PC-3 (cell line): ENCODE measurements at regions not wholly inside any gene's neighbourhood (a gene's known extent, or its start where the extent isn't known, plus 50 kb on each side); places are given as distances from the start of the nearest gene placed in this dataset.

Experiments
- ATAC-seq: fragments of 200-7000 bp; cut with Tn5 transposase; 2 replicates; pipeline ENCODE4 v1.9.1; 2020; ENCODE audit warnings: mild to moderate bottlenecking, moderate library complexity
- BruUV-seq: library from RNA; stranded (reverse); fragments of 400-500 nt; replicated peaks from 2 replicates; lab custom pipeline; 2021; lab: Mats Ljungman, UMichigan
- CTCF ChIA-PET: fragments of 300-600 bp; sonication (Branson Sonifier 250); formaldehyde crosslinking; loops from one replicate; lab custom pipeline; 2022; ENCODE audit warnings: antibody characterized with exemption; lab: Charles Lee
- POLR2A ChIA-PET: fragments of 300-600 bp; sonication (Branson Sonifier 250); formaldehyde crosslinking; loops from one replicate; lab custom pipeline; 2022; ENCODE audit warnings: antibody characterized with exemption; ENCODE audit not compliant: unreplicated experiment; lab: Charles Lee
- DNase-seq: peaks from one replicate; pipeline ENCODE4 v3.0.0-alpha.2; 2015
- H2AFZ ChIP-seq: fragments of 300-600 bp; sonication (generic); 2 replicates; pipeline ENCODE4 v1.6.0; 2016; ENCODE audit warnings: antibody characterized with exemption, low read length
- H3F3A ChIP-seq: fragments of 300-600 bp; sonication (generic); one replicate; pipeline ENCODE4 v1.6.0; 2017; ENCODE audit warnings: antibody characterized with exemption, low read length, control low read depth, mild to moderate bottlenecking; ENCODE audit not compliant: unreplicated experiment
- H3K27ac ChIP-seq: fragments of 300-600 bp; sonication (generic); 2 replicates; pipeline ENCODE4 v1.5.1; 2016; ENCODE audit warnings: mild to moderate bottlenecking, low read length
- H3K27me3 ChIP-seq: fragments of 300-600 bp; sonication (generic); 2 replicates; pipeline ENCODE4 v1.6.1; 2016; ENCODE audit warnings: low read length, mixed read lengths
- H3K36me3 ChIP-seq: fragments of 300-600 bp; sonication (generic); 2 replicates; pipeline ENCODE4 v1.6.1; 2016; ENCODE audit warnings: low read depth, mixed run types, low read length, mixed read lengths
- H3K4me1 ChIP-seq: fragments of 300-600 bp; sonication (generic); 2 replicates; pipeline ENCODE4 v1.5.1; 2016; ENCODE audit warnings: low read length; ENCODE audit not compliant: insufficient read depth
- H3K4me2 ChIP-seq: fragments of 300-600 bp; sonication (generic); 2 replicates; pipeline ENCODE4 v1.6.0; 2016; ENCODE audit warnings: low read length
- H3K4me3 ChIP-seq: fragments of 300-600 bp; sonication (generic); 2 replicates; pipeline ENCODE4 v1.5.1; 2016; ENCODE audit warnings: mild to moderate bottlenecking, low read length, mixed read lengths
- H3K79me2 ChIP-seq: fragments of 300-600 bp; sonication (generic); 2 replicates; pipeline ENCODE4 v1.6.1; 2017; ENCODE audit warnings: low read length, mixed read lengths
- H3K9ac ChIP-seq: fragments of 300-600 bp; sonication (generic); 2 replicates; pipeline ENCODE4 v1.6.0; 2016; ENCODE audit warnings: mild to moderate bottlenecking, low read length
- H3K9me2 ChIP-seq: fragments of 300-600 bp; sonication (generic); replicated peaks from 2 replicates; pipeline ENCODE4 v1.6.1; 2016; ENCODE audit warnings: mixed run types, low read length, mixed read lengths
- H3K9me3 ChIP-seq: fragments of 300-600 bp; sonication (generic); 2 replicates; pipeline ENCODE4 v1.6.1; 2016; ENCODE audit warnings: low read length, mixed read lengths
- H4K20me1 ChIP-seq: fragments of 300-600 bp; sonication (generic); 2 replicates; pipeline ENCODE4 v1.6.1; 2016; ENCODE audit warnings: low read length, mixed read lengths
- CTCF ChIP-seq: fragments of 300-600 bp; sonication (generic); conservative IDR thresholded peaks from 2 replicates; pipeline ENCODE4 v1.5.1; 2017; ENCODE audit warnings: antibody characterized with exemption, low read depth, mild to moderate bottlenecking, low read length
- EZH2 ChIP-seq: fragments of 300-600 bp; sonication (generic); IDR thresholded peaks from one replicate; pipeline ENCODE4 v1.6.1; 2017; ENCODE audit warnings: antibody characterized with exemption, mild to moderate bottlenecking, low read length; ENCODE audit not compliant: unreplicated experiment
- EZH2phosphoT487 ChIP-seq: fragments of 300-600 bp; sonication (generic); IDR thresholded peaks from 2 replicates; pipeline ENCODE4 v1.6.1; 2018; ENCODE audit warnings: mild to moderate bottlenecking, antibody characterized with exemption, low read length, borderline replicate concordance
- intact Hi-C: fragments of 100-400 bp; cut with micrococcal nuclease; formaldehyde crosslinking; loops from 2 replicates; pipeline ENCODE4 v1.9.0; 2023

- Histone ChIP-seq H2AFZ (no peak overlapping the region), H3K36me3 (no peaks in the 10 kb centered on the region), H3K9me2 (no peaks in the 10 kb centered on the region), H3K79me2 (no peaks in the 10 kb centered on the region), H3K4me2 (no peak overlapping the region), H4K20me1 (no peaks in the 10 kb centered on the region), H3K27me3 (peaks cover 78% of the 10 kb centered on the region), H3K4me3 (no peak overlapping the region), H3K9me3 (no peaks in the 10 kb centered on the region), H3K27ac (no peak overlapping the region), H3F3A (no peaks in the 10 kb centered on the region), H3K9ac (no peak overlapping the region), H3K4me1 (no peaks in the 10 kb centered on the region)
- no peak for ATAC-seq
- no TSS peak for BruUV-seq
- TF ChIP-seq CTCF (no peak), EZH2phosphoT487 (no peak), EZH2 (no peak)
- ChIA-PET CTCF (no interaction called here), POLR2A (no interaction called here)
- DNase-seq = no peak
- intact Hi-C loops = no loop called here
These were observed 113.9 kb downstream of the THNSL2 start for GRCh38 chr2:88283886-88284592.

GRCh38 chr2:88281302-88282217 lies 111.4 kb downstream of the THNSL2 start:
- Histone ChIP-seq H3K9ac (no peak overlapping the region), H3K4me1 (no peaks in the 10 kb centered on the region), H3K27ac (no peak overlapping the region), H3K9me3 (no peaks in the 10 kb centered on the region), H3K4me2 (no peak overlapping the region), H3F3A (no peaks in the 10 kb centered on the region), H4K20me1 (no peaks in the 10 kb centered on the region), H3K36me3 (no peaks in the 10 kb centered on the region), H3K79me2 (no peaks in the 10 kb centered on the region), H2AFZ (no peak overlapping the region), H3K4me3 (no peak overlapping the region), H3K27me3 (peaks cover 64% of the 10 kb centered on the region), H3K9me2 (no peaks in the 10 kb centered on the region)
- TF ChIP-seq CTCF (no peak), EZH2phosphoT487 (no peak), EZH2 (no peak)
- intact Hi-C loops = no loop called here
- CTCF ChIA-PET = no interaction called here
- DNase-seq (no peak), ATAC-seq (no peak)
- POLR2A ChIA-PET = no interaction called here
- BruUV-seq = no TSS peak
